Pancreas (tissue), 10 donors: ENCODE measurements at regions not wholly inside any gene's neighbourhood (a gene's known extent, or its start where the extent isn't known, plus 50 kb on each side); places are given as distances from the start of the nearest gene placed in this dataset.

Experiments used
- ATAC-seq, 4 donors: fragments of 200-7000 bp; cut with Tn5 transposase; one replicate each; pipeline versions ENCODE4 v1.8.0 to v1.9.1; 2020; ENCODE audit warnings: mild to moderate bottlenecking in 4 of 4, moderate library complexity in 4 of 4
- DNase-seq, 6 donors: peaks; one replicate each; pipeline ENCODE4 v3.0.0-alpha.2; 2020
- FAIRE-seq: peaks from 2 replicates; lab custom pipeline; 2012; peaks lifted over from hg19 to GRCh38; lab: Jason Lieb, UNC
- H3K27ac ChIP-seq, 4 donors: fragments of 200-600 bp; sonication (generic); 1 replicate in 3 of 4; 2 replicates in 1 of 4; pipeline versions ENCODE4 v1.5.0 to v1.8.0; 2020
- H3K27me3 ChIP-seq, 4 donors: fragments of 200-600 bp; one replicate each; pipeline ENCODE4 v1.8.0; 2021
- H3K36me3 ChIP-seq, 3 donors: fragments of 200-600 bp; sonication (generic) in 1 of 3; one replicate each; pipeline versions ENCODE4 v1.5.0 to v1.8.0; 2020 to 2021
- H3K4me1 ChIP-seq, 3 donors: fragments of 200-600 bp; one replicate each; pipeline ENCODE4 v1.8.0; 2021
- H3K4me3 ChIP-seq, 4 donors: fragments of 200-600 bp; sonication (generic) in 2 of 4; one replicate each; pipeline versions ENCODE4 v1.5.0 to v1.8.0; 2020 to 2021
- H3K9me3 ChIP-seq, 4 donors: fragments of 200-600 bp; one replicate each; pipeline ENCODE4 v1.8.0; 2021
- CTCF ChIP-seq, 4 donors: fragments of 200-600 bp; sonication (generic) in 3 of 4; IDR thresholded peaks; one replicate each; pipeline versions ENCODE4 v1.5.0 to v1.8.0; 2021; ENCODE audit warnings: antibody characterized with exemption in 4 of 4
- WGBS, 2 donors: extraction: QIAGEN DNeasy Blood & Tissue Kit; methylation state at CpG; one replicate each; pipeline ENCODE4 v1.1.7; 2013; 5-methylcytosine and 5-hydroxymethylcytosine counted together
- intact Hi-C, 3 donors: fragments of 100-400 bp; cut with DNase I; formaldehyde crosslinking; loops; one replicate each; pipeline versions ENCODE4 v1.11.1 to v1.14.2; 2022
- donor health status: healthy with polysubstance abuse.
- donor health status: DM: no; HTN: no; CAD: no; lungs with moderate emphysema.
- donor health status: DM: no; HTN: no; CAD: no.
- donor health status: control.
- donor health status: control.
- donor health status: Bipolar disorder and iron deficiency.
- donor health status: DM: yes; HTN: yes; CAD: no.
- donor health status: DM: no; HTN: no; CAD: no.
- donor health status: DM: no; HTN: no; CAD: no.
- donor health status: DM: yes; HTN: yes; CAD: no.

- FAIRE-seq (no peak), ATAC-seq (no peak), DNase-seq (no peak)
- TF ChIP-seq CTCF (IDR thresholded peaks at IDR 0.05), result no peak
- Histone ChIP-seq H3K4me3 (no peak overlapping the region), H3K27me3 (no peaks in the 10 kb centered on the region), H3K9me3 (peaks cover 0 to 3% (median 0%) of the 10 kb centered on the region in 4 donors), H3K27ac (no peak overlapping the region), H3K36me3 (no peaks in the 10 kb centered on the region), H3K4me1 (no peaks in the 10 kb centered on the region)
- 94 to 100% methylated on average over 2 of the region's 2 CpGs for WGBS, 2 donors
- intact Hi-C loops, result no loop called here
Observed at GRCh38 chr1:56313560-56313959, 265.8 kb downstream of the PLPP3 start.

- no peak for FAIRE-seq
- no peak overlapping the region for H3K4me3 ChIP-seq
- H3K27ac ChIP-seq, result no peak overlapping the region
- intact Hi-C loops, result no loop called here
- 65 to 66% methylated on average over 2 of the region's 2 CpGs for WGBS, 2 donors
- no peak for TF ChIP-seq CTCF (IDR thresholded peaks at IDR 0.05)
- H3K27me3 ChIP-seq, result no peaks in the 10 kb centered on the region
- H3K4me1 ChIP-seq, result no peaks in the 10 kb centered on the region
- DNase-seq, result no peak
- H3K9me3 ChIP-seq, result peaks cover 0 to 3% (median 0%) of the 10 kb centered on the region in 4 donors
- no peak for ATAC-seq
- H3K36me3 ChIP-seq, result no peaks in the 10 kb centered on the region
Observed at GRCh38 chr1:56311766-56312165, 267.6 kb downstream of the PLPP3 start.

GRCh38 chr1:56310945-56311344 is 268.4 kb downstream of the PLPP3 start:
- no peaks in the 10 kb centered on the region for H3K36me3 ChIP-seq
- intact Hi-C loops, result no loop called here
- FAIRE-seq (no peak), DNase-seq (no peak), ATAC-seq (no peak)
- no peak for TF ChIP-seq CTCF (IDR thresholded peaks at IDR 0.05)
- no peak overlapping the region for H3K4me3 ChIP-seq
- H3K27ac ChIP-seq, result no peak overlapping the region
- WGBS, 2 donors, result 78 to 80% methylated on average over 3 of the region's 3 CpGs
- no peaks in the 10 kb centered on the region for H3K4me1 ChIP-seq
- no peaks in the 10 kb centered on the region for H3K27me3 ChIP-seq
- H3K9me3 ChIP-seq, result peaks cover 0 to 3% (median 0%) of the 10 kb centered on the region in 4 donors

GRCh38 chr1:56309065-56309464 is 270.3 kb downstream of the PLPP3 start:
- no peak for ATAC-seq
- H3K36me3 ChIP-seq, result no peaks in the 10 kb centered on the region

More at GRCh38 chr1:56309065-56309464, 270.3 kb downstream of the PLPP3 start:
- Histone ChIP-seq H3K27me3 (no peaks in the 10 kb centered on the region), H3K4me1 (no peaks in the 10 kb centered on the region), H3K9me3 (no peaks in the 10 kb centered on the region), H3K27ac (no peak overlapping the region), H3K4me3 (no peak overlapping the region)
- DNase-seq (no peak), FAIRE-seq (no peak)
- TF ChIP-seq CTCF (IDR thresholded peaks at IDR 0.05), result no peak
- intact Hi-C loops, result no loop called here
- 57 to 67% methylated on average over 1 of the region's 1 CpG for WGBS, 2 donors
